ENCODE measurements at regions not wholly inside any gene's neighbourhood (a gene's known extent, or its start where the extent isn't known, plus 50 kb on each side); places are given as distances from the start of the nearest gene placed in this dataset.

DNA sequence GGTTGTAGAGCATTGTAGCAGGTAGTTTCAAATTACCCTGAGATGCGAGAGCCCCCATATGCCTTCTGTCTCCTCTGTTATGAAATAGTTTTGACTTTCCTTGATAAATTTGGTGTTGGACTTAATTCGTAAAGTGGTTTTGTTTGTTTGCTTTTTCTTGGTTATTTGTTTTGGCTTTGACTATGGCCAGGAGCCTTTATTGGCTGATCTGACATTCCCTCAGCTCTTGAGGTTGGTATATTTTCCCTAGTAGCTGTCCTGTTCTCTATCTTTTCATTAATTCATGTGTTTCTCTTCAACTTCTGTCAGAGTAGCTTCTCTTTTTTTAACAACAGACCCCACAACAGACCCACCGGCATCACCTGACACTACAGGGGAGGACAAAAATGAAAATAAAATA is 457.4 kb upstream of the MANEA start:
- Histone ChIP-seq H3K4me1 (ENCODE audit: insufficient read depth, low read length) (no peaks in the 10 kb centered on the region), H3K9ac (ENCODE audit: low read depth, low read length) (no peak overlapping the region), H3K9me3 (ENCODE audit: control insufficient read depth, insufficient read depth, low read length) (no peaks in the 10 kb centered on the region), H3K36me3 (ENCODE audit: insufficient read depth, low read length) (no peaks in the 10 kb centered on the region)

DNA sequence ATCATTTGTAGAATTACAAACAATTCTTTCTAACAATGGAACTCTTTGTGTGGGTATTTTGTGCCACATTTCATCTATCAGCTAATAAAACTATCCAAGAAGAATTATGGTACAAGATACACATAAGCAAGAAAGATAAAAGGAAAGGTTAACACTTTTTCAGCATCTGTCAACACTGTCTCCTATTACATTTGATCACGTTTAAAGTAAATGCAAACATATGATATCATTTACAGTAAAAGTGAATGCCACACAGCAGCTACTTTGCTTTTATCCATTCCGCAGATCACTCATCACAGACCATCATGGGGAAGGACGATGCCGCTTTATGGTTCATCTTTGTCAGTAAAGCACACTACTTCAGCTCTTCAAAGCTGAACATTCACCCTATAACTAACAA is 456.4 kb upstream of the MANEA start:
- Histone ChIP-seq H3K9ac (ENCODE audit: low read depth, low read length) (no peak overlapping the region), H3K9me3 (ENCODE audit: control insufficient read depth, insufficient read depth, low read length) (no peaks in the 10 kb centered on the region), H3K36me3 (ENCODE audit: insufficient read depth, low read length) (no peaks in the 10 kb centered on the region), H3K4me1 (ENCODE audit: insufficient read depth, low read length) (no peaks in the 10 kb centered on the region)

- Histone ChIP-seq H3K9me3 (ENCODE audit: control insufficient read depth, insufficient read depth, low read length) (no peaks in the 10 kb centered on the region), H3K9ac (ENCODE audit: low read depth, low read length) (no peak overlapping the region), H3K36me3 (ENCODE audit: insufficient read depth, low read length) (no peaks in the 10 kb centered on the region)
Observed at GRCh38 chr6:95127261-95127660, 450.1 kb upstream of the MANEA start.

DNA sequence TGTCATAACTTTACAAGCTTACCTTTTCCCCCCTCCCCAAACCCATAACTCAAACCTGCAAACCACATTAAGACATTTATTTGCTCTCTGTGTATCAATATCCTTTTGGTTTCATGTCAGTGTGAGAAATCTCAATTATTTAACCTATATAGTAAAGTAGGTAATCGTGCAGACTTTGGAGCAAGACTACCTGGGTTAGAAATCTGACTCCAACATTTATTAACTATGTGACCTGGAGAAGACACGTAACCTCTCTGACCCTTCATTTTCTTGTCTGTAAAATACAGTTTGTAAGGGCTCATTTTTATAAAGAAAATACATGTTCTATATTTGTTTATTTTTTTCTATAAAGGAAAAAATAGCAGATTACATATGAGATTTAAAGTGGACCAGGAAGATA is 448.9 kb upstream of the MANEA start:
- Histone ChIP-seq H3K9me3 (ENCODE audit: control insufficient read depth, insufficient read depth, low read length) (no peaks in the 10 kb centered on the region), H3K4me1 (ENCODE audit: insufficient read depth, low read length) (no peaks in the 10 kb centered on the region), H3K36me3 (ENCODE audit: insufficient read depth, low read length) (no peaks in the 10 kb centered on the region), H3K9ac (ENCODE audit: low read depth, low read length) (no peak overlapping the region)

More at GRCh38 chr6:95127261-95127660, 450.1 kb upstream of the MANEA start:
- H3K4me1 ChIP-seq (ENCODE audit: insufficient read depth, low read length): no peaks in the 10 kb centered on the region

DNA sequence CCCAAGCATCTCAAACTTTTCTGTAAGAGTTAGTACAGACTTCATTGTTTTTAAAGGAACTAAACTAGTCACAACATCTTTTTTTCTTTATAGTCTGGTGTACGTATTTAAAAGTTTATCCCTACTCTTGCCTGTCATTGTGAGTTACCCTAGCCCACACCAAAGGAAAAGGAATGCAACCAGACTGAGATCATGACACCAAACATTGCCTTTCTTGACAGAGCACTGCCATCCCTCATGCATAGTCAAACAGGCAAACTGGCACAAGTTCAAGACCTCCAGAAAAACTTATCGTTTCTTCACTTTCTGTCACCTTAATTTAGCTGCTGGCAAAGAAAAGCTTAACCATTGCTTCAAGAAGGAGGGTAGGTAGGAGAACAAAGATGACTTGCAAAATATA is 448.4 kb upstream of the MANEA start:
- H3K9me3 ChIP-seq (ENCODE audit: control insufficient read depth, insufficient read depth, low read length): no peaks in the 10 kb centered on the region
- H3K36me3 ChIP-seq (ENCODE audit: insufficient read depth, low read length): no peaks in the 10 kb centered on the region
- no peak overlapping the region for H3K9ac ChIP-seq (ENCODE audit: low read depth, low read length)
- no peaks in the 10 kb centered on the region for H3K4me1 ChIP-seq (ENCODE audit: insufficient read depth, low read length)

- H3K9ac ChIP-seq (ENCODE audit: low read depth, low read length): no peak overlapping the region
- no peaks in the 10 kb centered on the region for H3K9me3 ChIP-seq (ENCODE audit: control insufficient read depth, insufficient read depth, low read length)
- H3K4me1 ChIP-seq (ENCODE audit: insufficient read depth, low read length): no peaks in the 10 kb centered on the region
- no peaks in the 10 kb centered on the region for H3K36me3 ChIP-seq (ENCODE audit: insufficient read depth, low read length)
Observed at GRCh38 chr6:95133578-95133977, 443.8 kb upstream of the MANEA start.

- H3K9me3 ChIP-seq (ENCODE audit: control insufficient read depth, insufficient read depth, low read length): no peaks in the 10 kb centered on the region
- H3K4me1 ChIP-seq (ENCODE audit: insufficient read depth, low read length): no peaks in the 10 kb centered on the region
- H3K9ac ChIP-seq (ENCODE audit: low read depth, low read length): no peak overlapping the region
- H3K36me3 ChIP-seq (ENCODE audit: insufficient read depth, low read length): no peaks in the 10 kb centered on the region
Observed at GRCh38 chr6:95135182-95135581, 442.2 kb upstream of the MANEA start.

DNA sequence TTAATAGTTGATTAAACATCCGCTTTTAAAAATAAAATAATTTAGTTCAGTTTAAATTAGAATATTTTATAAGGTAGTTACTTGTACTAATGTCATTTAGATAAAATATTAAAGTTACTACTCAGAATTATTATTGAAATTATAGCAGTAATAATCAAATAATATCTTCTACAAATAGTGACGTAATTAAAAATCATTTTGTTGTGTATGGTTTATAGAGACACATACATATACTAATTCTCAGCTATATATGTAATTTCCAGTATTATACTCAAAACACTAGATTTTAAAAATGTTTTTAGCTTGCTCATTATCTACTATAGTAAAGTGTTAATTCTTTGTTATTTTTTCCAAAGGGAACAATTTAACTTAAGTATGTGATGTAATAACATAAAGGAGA is 435.2 kb upstream of the MANEA start:
- no peak overlapping the region for H3K9ac ChIP-seq (ENCODE audit: low read depth, low read length)
- H3K9me3 ChIP-seq (ENCODE audit: control insufficient read depth, insufficient read depth, low read length): no peaks in the 10 kb centered on the region

DNA sequence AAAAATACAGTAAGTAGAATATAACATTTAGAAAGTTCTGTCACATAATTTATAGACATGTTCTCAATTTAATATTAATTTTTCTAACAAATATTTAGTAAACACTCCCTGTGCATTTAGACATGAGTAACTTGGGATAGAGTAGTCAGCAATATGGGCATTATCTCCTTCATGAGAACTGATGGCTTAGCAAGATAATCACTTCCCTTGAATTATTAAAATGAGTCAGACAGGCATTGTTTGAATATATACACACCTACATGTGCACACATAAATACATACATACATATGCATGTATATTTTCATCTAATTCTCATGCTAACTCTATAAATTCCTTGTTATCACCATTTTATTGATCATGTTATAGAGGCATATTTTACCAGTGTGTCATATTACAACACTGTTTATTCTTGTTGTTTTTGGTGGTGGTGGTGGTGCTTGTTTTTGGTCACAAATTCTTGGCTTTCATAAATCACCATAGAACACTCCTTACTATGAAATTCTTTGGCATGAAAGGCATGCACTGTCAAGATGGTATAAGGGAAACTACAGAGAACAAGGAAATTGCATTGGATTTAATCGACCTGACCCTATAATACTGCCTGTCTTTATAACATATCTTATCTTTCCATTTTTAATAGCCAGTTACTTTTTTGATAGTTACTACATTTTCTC is 434.5 kb upstream of the MANEA start:
- Histone ChIP-seq H3K9me3 (ENCODE audit: control insufficient read depth, insufficient read depth, low read length) (no peaks in the 10 kb centered on the region), H3K4me1 (ENCODE audit: insufficient read depth, low read length) (no peaks in the 10 kb centered on the region), H3K9ac (ENCODE audit: low read depth, low read length) (no peak overlapping the region), H3K36me3 (ENCODE audit: insufficient read depth, low read length) (no peaks in the 10 kb centered on the region)

More for the DNA sequence above, 435.2 kb upstream of the MANEA start:
- Histone ChIP-seq H3K4me1 (ENCODE audit: insufficient read depth, low read length) (no peaks in the 10 kb centered on the region), H3K36me3 (ENCODE audit: insufficient read depth, low read length) (no peaks in the 10 kb centered on the region)

- Histone ChIP-seq H3K4me1 (ENCODE audit: insufficient read depth, low read length) (no peaks in the 10 kb centered on the region), H3K9ac (ENCODE audit: low read depth, low read length) (no peak overlapping the region), H3K9me3 (ENCODE audit: control insufficient read depth, insufficient read depth, low read length) (no peaks in the 10 kb centered on the region), H3K36me3 (ENCODE audit: insufficient read depth, low read length) (no peaks in the 10 kb centered on the region)
Observed at GRCh38 chr6:95143408-95144180, 433.7 kb upstream of the MANEA start.

GRCh38 chr6:95145457-95145856 is 431.9 kb upstream of the MANEA start:
- Histone ChIP-seq H3K36me3 (ENCODE audit: insufficient read depth, low read length) (no peaks in the 10 kb centered on the region), H3K9me3 (ENCODE audit: control insufficient read depth, insufficient read depth, low read length) (no peaks in the 10 kb centered on the region), H3K4me1 (ENCODE audit: insufficient read depth, low read length) (no peaks in the 10 kb centered on the region), H3K9ac (ENCODE audit: low read depth, low read length) (no peak overlapping the region)

GRCh38 chr6:95159557-95159956 is 417.8 kb upstream of the MANEA start:
- Histone ChIP-seq H3K9ac (ENCODE audit: low read depth, low read length) (no peak overlapping the region), H3K4me1 (ENCODE audit: insufficient read depth, low read length) (no peaks in the 10 kb centered on the region), H3K36me3 (ENCODE audit: insufficient read depth, low read length) (no peaks in the 10 kb centered on the region), H3K9me3 (ENCODE audit: control insufficient read depth, insufficient read depth, low read length) (no peaks in the 10 kb centered on the region)

- Histone ChIP-seq H3K36me3 (ENCODE audit: insufficient read depth, low read length) (no peaks in the 10 kb centered on the region), H3K9me3 (ENCODE audit: control insufficient read depth, insufficient read depth, low read length) (no peaks in the 10 kb centered on the region), H3K9ac (ENCODE audit: low read depth, low read length) (no peak overlapping the region), H3K4me1 (ENCODE audit: insufficient read depth, low read length) (no peaks in the 10 kb centered on the region)
Observed at GRCh38 chr6:95169775-95170174, 407.6 kb upstream of the MANEA start.

GRCh38 chr6:95175927-95176675 is 401.2 kb upstream of the MANEA start:
- Histone ChIP-seq H3K4me1 (ENCODE audit: insufficient read depth, low read length) (peaks cover 3% of the 10 kb centered on the region; the same call in 1 of the 2 replicates), H3K9me3 (ENCODE audit: control insufficient read depth, insufficient read depth, low read length) (no peaks in the 10 kb centered on the region), H3K36me3 (ENCODE audit: insufficient read depth, low read length) (no peaks in the 10 kb centered on the region), H3K9ac (ENCODE audit: low read depth, low read length) (no peak overlapping the region)

- Histone ChIP-seq H3K9me3 (ENCODE audit: control insufficient read depth, insufficient read depth, low read length) (no peaks in the 10 kb centered on the region), H3K36me3 (ENCODE audit: insufficient read depth, low read length) (no peaks in the 10 kb centered on the region), H3K4me1 (ENCODE audit: insufficient read depth, low read length) (no peaks in the 10 kb centered on the region), H3K9ac (ENCODE audit: low read depth, low read length) (no peak overlapping the region)
Observed at GRCh38 chr6:95185874-95186273, 391.5 kb upstream of the MANEA start.
